Liver (tissue), 8 donors: ENCODE measurements at regions not wholly inside any gene's neighbourhood (a gene's known extent, or its start where the extent isn't known, plus 50 kb on each side); places are given as distances from the start of the nearest gene placed in this dataset.

Experiments used
- DNase-seq: peaks from one replicate; pipeline ENCODE4 v3.0.0-alpha.2; 2017; ENCODE audit warnings: low spot score
- H3K27ac ChIP-seq, 2 donors: one replicate each; pipeline ENCODE4 v1.7.0; 2013; ENCODE audit warnings: inconsistent platforms in 2 of 2, low read length in 2 of 2, control low read depth in 1 of 2, low read depth in 1 of 2, mild to moderate bottlenecking in 1 of 2
- H3K27me3 ChIP-seq, 4 donors: one replicate each; pipeline versions ENCODE4 v1.6.1 to v1.7.0; 2013; ENCODE audit warnings: low read length in 3 of 4, inconsistent platforms in 1 of 4, mild to moderate bottlenecking in 1 of 4, moderate library complexity in 1 of 4; ENCODE audit not compliant: control insufficient read depth in 4 of 4, insufficient read depth in 4 of 4
- H3K36me3 ChIP-seq, 4 donors: one replicate each; pipeline versions ENCODE4 v1.6.1 to v1.7.0; 2013; ENCODE audit warnings: low read length in 3 of 4, mild to moderate bottlenecking in 3 of 4, low read depth in 1 of 4, moderate library complexity in 1 of 4; ENCODE audit not compliant: control insufficient read depth in 4 of 4, insufficient read depth in 3 of 4
- H3K4me1 ChIP-seq, 4 donors: one replicate each; pipeline versions ENCODE4 v1.6.1 to v1.7.0; 2013; ENCODE audit warnings: low read length in 3 of 4, mild to moderate bottlenecking in 3 of 4, moderate library complexity in 1 of 4; ENCODE audit not compliant: control insufficient read depth in 4 of 4, insufficient read depth in 4 of 4
- H3K4me3 ChIP-seq, 3 donors: one replicate each; pipeline versions ENCODE4 v1.6.1 to v1.7.0; 2013; ENCODE audit warnings: low read length in 3 of 3, control low read depth in 1 of 3, low read depth in 1 of 3, mild to moderate bottlenecking in 1 of 3
- H3K9ac ChIP-seq, 2 donors: one replicate each; pipeline ENCODE4 v1.7.0; 2013; ENCODE audit warnings: low read length in 2 of 2, mild to moderate bottlenecking in 2 of 2, moderate library complexity in 2 of 2, control low read depth in 1 of 2, low read depth in 1 of 2
- H3K9me3 ChIP-seq, 4 donors: one replicate each; pipeline versions ENCODE4 v1.6.1 to v1.7.0; 2013; ENCODE audit warnings: low read length in 3 of 4; ENCODE audit not compliant: control insufficient read depth in 4 of 4
- EGR1 ChIP-seq, 2 donors: IDR thresholded peaks; 2 replicates each; pipeline ENCODE4 v1.6.1; 2016 to 2018; ENCODE audit warnings: antibody characterized with exemption in 2 of 2, low read depth in 2 of 2
- FOXA1 ChIP-seq: IDR thresholded peaks from 2 replicates; pipeline ENCODE4 v1.6.1; 2016; ENCODE audit warnings: antibody characterized with exemption
- FOXA2 ChIP-seq: IDR thresholded peaks from 2 replicates; pipeline ENCODE4 v1.6.1; 2016; ENCODE audit warnings: antibody characterized with exemption
- GABPA ChIP-seq, 2 donors: IDR thresholded peaks in 1 of 2; conservative IDR thresholded peaks in 1 of 2; 2 replicates each; pipeline ENCODE4 v1.6.1; 2016; ENCODE audit warnings: antibody characterized with exemption in 2 of 2, mild to moderate bottlenecking in 1 of 2, moderate library complexity in 1 of 2
- HNF4A ChIP-seq, 2 donors: conservative IDR thresholded peaks; 2 replicates each; pipeline ENCODE4 v1.6.1; 2016; ENCODE audit warnings: antibody characterized with exemption in 2 of 2, mild to moderate bottlenecking in 2 of 2
- HNF4G ChIP-seq: IDR thresholded peaks from 2 replicates; pipeline ENCODE4 v1.6.1; 2016; ENCODE audit warnings: antibody characterized with exemption
- JUND ChIP-seq, 2 donors: IDR thresholded peaks; 2 replicates each; pipeline ENCODE4 v1.6.1; 2016; ENCODE audit warnings: antibody characterized with exemption in 2 of 2
- NR2F2 ChIP-seq: IDR thresholded peaks from 2 replicates; pipeline ENCODE4 v1.6.1; 2016; ENCODE audit warnings: antibody characterized with exemption
- RAD21 ChIP-seq, 2 donors: IDR thresholded peaks; 2 replicates each; pipeline ENCODE4 v1.6.1; 2016; ENCODE audit warnings: antibody characterized with exemption in 2 of 2, mild to moderate bottlenecking in 2 of 2
- RXRA ChIP-seq, 2 donors: IDR thresholded peaks; 2 replicates each; pipeline ENCODE4 v1.6.1; 2017 to 2018; ENCODE audit warnings: antibody characterized with exemption in 2 of 2, mild to moderate bottlenecking in 1 of 2
- SP1 ChIP-seq: IDR thresholded peaks from 2 replicates; pipeline ENCODE4 v1.6.1; 2018; ENCODE audit warnings: antibody characterized with exemption, mild to moderate bottlenecking
- TAF1 ChIP-seq: conservative IDR thresholded peaks from 2 replicates; pipeline ENCODE4 v1.6.1; 2016; ENCODE audit warnings: antibody characterized with exemption, mild to moderate bottlenecking
- YY1 ChIP-seq: IDR thresholded peaks from 2 replicates; pipeline ENCODE4 v1.6.1; 2016; ENCODE audit warnings: antibody characterized with exemption, mild to moderate bottlenecking
- WGBS: extraction: QIAGEN DNeasy Blood & Tissue Kit; methylation state at CpG from one replicate; pipeline ENCODE4 v1.1.7; 2013; 5-methylcytosine and 5-hydroxymethylcytosine counted together
- TF ChIP-seq, protein P1 (sequence below): IDR thresholded peaks from 2 replicates; pipeline ENCODE4 v1.6.1; 2016; ENCODE audit warnings: antibody characterized with exemption
- TF ChIP-seq, protein P2 (sequence below): fragments of 150-350 bp; IDR thresholded peaks from 2 replicates; pipeline ENCODE4 v1.5.1; 2017; ENCODE audit warnings: improper control_type of control experiment, low read depth, low read length; ENCODE audit not compliant: missing input control
- TF ChIP-seq, protein P3 (sequence below): IDR thresholded peaks from 2 replicates; pipeline ENCODE4 v1.6.1; 2016; ENCODE audit warnings: antibody characterized with exemption, mild to moderate bottlenecking
- TF ChIP-seq, protein P4 (sequence below): IDR thresholded peaks from 2 replicates; pipeline ENCODE4 v1.6.1; 2016; ENCODE audit warnings: antibody characterized with exemption
- TF ChIP-seq, protein P5 (sequence below): IDR thresholded peaks from 2 replicates; pipeline ENCODE4 v1.6.1; 2016; ENCODE audit warnings: antibody characterized with exemption
- donor health status: healthy.
- donor health status: healthy.
- donor health status: healthy.
- donor health status: healthy.
- donor health status: healthy.

DNA sequence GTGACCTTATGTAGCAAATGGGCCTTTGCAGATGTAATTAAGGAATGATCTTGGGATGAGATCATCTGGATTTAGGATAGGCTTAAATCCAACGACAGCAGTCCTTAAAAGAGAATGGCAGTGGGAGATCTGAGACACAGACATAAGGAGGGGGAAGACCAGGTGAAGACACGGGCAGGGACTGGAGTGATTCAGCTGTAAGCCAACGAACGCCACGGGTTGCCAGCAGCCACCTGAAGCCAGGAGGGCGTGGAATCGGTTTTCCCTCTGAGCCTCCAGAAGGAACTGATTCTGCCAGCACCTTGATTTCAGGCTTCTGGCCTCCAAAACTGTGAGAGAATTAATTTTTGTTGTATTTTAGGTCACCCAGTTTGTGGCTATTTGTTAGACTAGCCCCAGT is 218.6 kb upstream of the ANKRD55 start:
- no peak overlapping the region for H3K4me3 ChIP-seq
- TF ChIP-seq HNF4A (conservative IDR thresholded peaks at IDR 0.05) (no peak), RAD21 (IDR thresholded peaks at IDR 0.05) (no peak), FOXA1 (no peak), NR2F2 (no peak), RXRA (IDR thresholded peaks at IDR 0.05) (no peak)
- TF ChIP-seq, protein P1, sequence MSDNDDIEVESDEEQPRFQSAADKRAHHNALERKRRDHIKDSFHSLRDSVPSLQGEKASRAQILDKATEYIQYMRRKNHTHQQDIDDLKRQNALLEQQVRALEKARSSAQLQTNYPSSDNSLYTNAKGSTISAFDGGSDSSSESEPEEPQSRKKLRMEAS: no peak
- TF ChIP-seq, protein P2, sequence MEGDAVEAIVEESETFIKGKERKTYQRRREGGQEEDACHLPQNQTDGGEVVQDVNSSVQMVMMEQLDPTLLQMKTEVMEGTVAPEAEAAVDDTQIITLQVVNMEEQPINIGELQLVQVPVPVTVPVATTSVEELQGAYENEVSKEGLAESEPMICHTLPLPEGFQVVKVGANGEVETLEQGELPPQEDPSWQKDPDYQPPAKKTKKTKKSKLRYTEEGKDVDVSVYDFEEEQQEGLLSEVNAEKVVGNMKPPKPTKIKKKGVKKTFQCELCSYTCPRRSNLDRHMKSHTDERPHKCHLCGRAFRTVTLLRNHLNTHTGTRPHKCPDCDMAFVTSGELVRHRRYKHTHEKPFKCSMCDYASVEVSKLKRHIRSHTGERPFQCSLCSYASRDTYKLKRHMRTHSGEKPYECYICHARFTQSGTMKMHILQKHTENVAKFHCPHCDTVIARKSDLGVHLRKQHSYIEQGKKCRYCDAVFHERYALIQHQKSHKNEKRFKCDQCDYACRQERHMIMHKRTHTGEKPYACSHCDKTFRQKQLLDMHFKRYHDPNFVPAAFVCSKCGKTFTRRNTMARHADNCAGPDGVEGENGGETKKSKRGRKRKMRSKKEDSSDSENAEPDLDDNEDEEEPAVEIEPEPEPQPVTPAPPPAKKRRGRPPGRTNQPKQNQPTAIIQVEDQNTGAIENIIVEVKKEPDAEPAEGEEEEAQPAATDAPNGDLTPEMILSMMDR: no peak
- TF ChIP-seq, protein P3, sequence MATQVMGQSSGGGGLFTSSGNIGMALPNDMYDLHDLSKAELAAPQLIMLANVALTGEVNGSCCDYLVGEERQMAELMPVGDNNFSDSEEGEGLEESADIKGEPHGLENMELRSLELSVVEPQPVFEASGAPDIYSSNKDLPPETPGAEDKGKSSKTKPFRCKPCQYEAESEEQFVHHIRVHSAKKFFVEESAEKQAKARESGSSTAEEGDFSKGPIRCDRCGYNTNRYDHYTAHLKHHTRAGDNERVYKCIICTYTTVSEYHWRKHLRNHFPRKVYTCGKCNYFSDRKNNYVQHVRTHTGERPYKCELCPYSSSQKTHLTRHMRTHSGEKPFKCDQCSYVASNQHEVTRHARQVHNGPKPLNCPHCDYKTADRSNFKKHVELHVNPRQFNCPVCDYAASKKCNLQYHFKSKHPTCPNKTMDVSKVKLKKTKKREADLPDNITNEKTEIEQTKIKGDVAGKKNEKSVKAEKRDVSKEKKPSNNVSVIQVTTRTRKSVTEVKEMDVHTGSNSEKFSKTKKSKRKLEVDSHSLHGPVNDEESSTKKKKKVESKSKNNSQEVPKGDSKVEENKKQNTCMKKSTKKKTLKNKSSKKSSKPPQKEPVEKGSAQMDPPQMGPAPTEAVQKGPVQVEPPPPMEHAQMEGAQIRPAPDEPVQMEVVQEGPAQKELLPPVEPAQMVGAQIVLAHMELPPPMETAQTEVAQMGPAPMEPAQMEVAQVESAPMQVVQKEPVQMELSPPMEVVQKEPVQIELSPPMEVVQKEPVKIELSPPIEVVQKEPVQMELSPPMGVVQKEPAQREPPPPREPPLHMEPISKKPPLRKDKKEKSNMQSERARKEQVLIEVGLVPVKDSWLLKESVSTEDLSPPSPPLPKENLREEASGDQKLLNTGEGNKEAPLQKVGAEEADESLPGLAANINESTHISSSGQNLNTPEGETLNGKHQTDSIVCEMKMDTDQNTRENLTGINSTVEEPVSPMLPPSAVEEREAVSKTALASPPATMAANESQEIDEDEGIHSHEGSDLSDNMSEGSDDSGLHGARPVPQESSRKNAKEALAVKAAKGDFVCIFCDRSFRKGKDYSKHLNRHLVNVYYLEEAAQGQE: no peak
- TF ChIP-seq, protein P4, sequence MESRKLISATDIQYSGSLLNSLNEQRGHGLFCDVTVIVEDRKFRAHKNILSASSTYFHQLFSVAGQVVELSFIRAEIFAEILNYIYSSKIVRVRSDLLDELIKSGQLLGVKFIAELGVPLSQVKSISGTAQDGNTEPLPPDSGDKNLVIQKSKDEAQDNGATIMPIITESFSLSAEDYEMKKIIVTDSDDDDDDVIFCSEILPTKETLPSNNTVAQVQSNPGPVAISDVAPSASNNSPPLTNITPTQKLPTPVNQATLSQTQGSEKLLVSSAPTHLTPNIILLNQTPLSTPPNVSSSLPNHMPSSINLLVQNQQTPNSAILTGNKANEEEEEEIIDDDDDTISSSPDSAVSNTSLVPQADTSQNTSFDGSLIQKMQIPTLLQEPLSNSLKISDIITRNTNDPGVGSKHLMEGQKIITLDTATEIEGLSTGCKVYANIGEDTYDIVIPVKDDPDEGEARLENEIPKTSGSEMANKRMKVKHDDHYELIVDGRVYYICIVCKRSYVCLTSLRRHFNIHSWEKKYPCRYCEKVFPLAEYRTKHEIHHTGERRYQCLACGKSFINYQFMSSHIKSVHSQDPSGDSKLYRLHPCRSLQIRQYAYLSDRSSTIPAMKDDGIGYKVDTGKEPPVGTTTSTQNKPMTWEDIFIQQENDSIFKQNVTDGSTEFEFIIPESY: no peak
- no peak for DNase-seq
- H3K27ac ChIP-seq: no peak overlapping the region
- no peaks in the 10 kb centered on the region for H3K4me1 ChIP-seq
- no peaks in the 10 kb centered on the region for H3K27me3 ChIP-seq
- H3K9me3 ChIP-seq: no peaks in the 10 kb centered on the region
- no peaks in the 10 kb centered on the region for H3K36me3 ChIP-seq
- WGBS: 90% methylated on average over 7 of the region's 7 CpGs
- no peak overlapping the region for H3K9ac ChIP-seq

DNA sequence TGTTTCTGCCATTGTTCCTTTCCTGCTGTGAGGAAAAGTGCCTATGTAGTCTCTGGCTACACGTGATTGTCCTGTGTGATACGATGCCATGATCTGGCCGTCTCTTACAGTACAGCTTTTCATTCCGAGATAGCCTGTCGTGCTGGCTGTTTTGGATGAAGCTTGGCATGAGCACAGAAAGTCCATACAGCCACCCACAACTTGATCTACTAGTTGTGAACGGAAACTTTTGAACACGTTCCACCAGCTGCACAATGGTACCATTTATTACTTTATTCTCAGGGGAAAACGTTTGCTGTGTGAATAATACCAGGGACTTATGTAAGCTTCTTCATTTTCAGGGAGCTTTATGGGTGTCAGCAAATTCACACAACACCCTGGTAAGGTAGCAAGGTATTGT is 217.6 kb upstream of the ANKRD55 start:
- Histone ChIP-seq H3K27ac (no peak overlapping the region), H3K9ac (no peak overlapping the region), H3K9me3 (no peaks in the 10 kb centered on the region), H3K4me1 (no peaks in the 10 kb centered on the region), H3K4me3 (no peak overlapping the region), H3K36me3 (no peaks in the 10 kb centered on the region), H3K27me3 (no peaks in the 10 kb centered on the region)
- 88% methylated on average over 8 of the region's 8 CpGs for WGBS
- DNase-seq: no peak
- no peak for TF ChIP-seq HNF4G
- TF ChIP-seq FOXA2: no peak
- TF ChIP-seq RAD21 (IDR thresholded peaks at IDR 0.05): no peak
- TF ChIP-seq TAF1: no peak
- TF ChIP-seq YY1: no peak
- no peak for TF ChIP-seq FOXA1
- TF ChIP-seq, protein P4: no peak
- no peak for TF ChIP-seq RXRA (IDR thresholded peaks at IDR 0.05)
- TF ChIP-seq, protein P1: no peak
- no peak for TF ChIP-seq EGR1 (IDR thresholded peaks at IDR 0.05; ENCODE audit: low read depth in 2 of 2)
- TF ChIP-seq, protein P5, sequence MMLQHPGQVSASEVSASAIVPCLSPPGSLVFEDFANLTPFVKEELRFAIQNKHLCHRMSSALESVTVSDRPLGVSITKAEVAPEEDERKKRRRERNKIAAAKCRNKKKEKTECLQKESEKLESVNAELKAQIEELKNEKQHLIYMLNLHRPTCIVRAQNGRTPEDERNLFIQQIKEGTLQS: no peak
- no peak for TF ChIP-seq JUND (IDR thresholded peaks at IDR 0.05)
- TF ChIP-seq GABPA (IDR thresholded peaks at IDR 0.05 in 1 of 2, conservative IDR thresholded peaks at IDR 0.05 in 1 of 2): no peak
- TF ChIP-seq, protein P2: no peak
- no peak for TF ChIP-seq SP1
